Prostate gland (tissue), 2 donors: ENCODE measurements at regions not wholly inside any gene's neighbourhood (a gene's known extent, or its start where the extent isn't known, plus 50 kb on each side); places are given as distances from the start of the nearest gene placed in this dataset.

ENCODE experiments used
- DNase-seq: peaks from one replicate; pipeline ENCODE4 v3.0.0-alpha.2; 2019; ENCODE audit warnings: low spot score
- H3K27ac ChIP-seq, 2 donors: fragments of 200-600 bp; sonication (generic); 2 replicates each; pipeline ENCODE4 v1.5.1; 2017 to 2019
- H3K27me3 ChIP-seq: fragments of 200-600 bp; sonication (generic); replicated peaks from 2 replicates; pipeline ENCODE4 v1.5.1; 2019; ENCODE audit not compliant: insufficient read depth
- H3K36me3 ChIP-seq, 2 donors: fragments of 200-600 bp; sonication (generic); 1 replicate in 1 of 2; 2 replicates in 1 of 2; pipeline versions ENCODE4 v1.5.1 to v1.8.1; 2017 to 2019
- H3K4me1 ChIP-seq: fragments of 200-600 bp; sonication (generic); replicated peaks from 2 replicates; pipeline ENCODE4 v1.5.1; 2019
- H3K4me3 ChIP-seq, 2 donors: fragments of 200-600 bp; sonication (generic); 2 replicates each; pipeline ENCODE4 v1.5.1; 2017 to 2019
- H3K9me3 ChIP-seq: fragments of 200-600 bp; sonication (generic); 2 replicates; pipeline ENCODE4 v1.5.1; 2017
- CTCF ChIP-seq, 4 experiments: fragments of 200-600 bp in 2 of 4; fragments of 450-650 bp in 2 of 4; sonication (generic) in 2 of 4; IDR thresholded peaks; 1 replicate in 3 of 4; 2 replicates in 1 of 4; pipeline ENCODE4 v1.5.1; 2016 to 2019; ENCODE audit warnings: antibody characterized with exemption in 4 of 4, mild to moderate bottlenecking in 2 of 4, moderate library complexity in 2 of 4
- POLR2A ChIP-seq: fragments of 450-650 bp; IDR thresholded peaks from one replicate; pipeline ENCODE4 v1.6.1; 2016; ENCODE audit warnings: antibody characterized with exemption, mild to moderate bottlenecking
- POLR2AphosphoS5 ChIP-seq: sonication (generic); formaldehyde crosslinking; IDR thresholded peaks from one replicate; pipeline ENCODE4 v1.6.1; 2017; ENCODE audit warnings: antibody characterized with exemption
- WGBS: methylation state at CpG from one replicate; pipeline ENCODE4 v1.1.5; 2018; 5-methylcytosine and 5-hydroxymethylcytosine counted together
- intact Hi-C: fragments of 100-400 bp; cut with DNase I; formaldehyde crosslinking; loops from one replicate; pipeline ENCODE4 v1.14.2; 2022

DNA sequence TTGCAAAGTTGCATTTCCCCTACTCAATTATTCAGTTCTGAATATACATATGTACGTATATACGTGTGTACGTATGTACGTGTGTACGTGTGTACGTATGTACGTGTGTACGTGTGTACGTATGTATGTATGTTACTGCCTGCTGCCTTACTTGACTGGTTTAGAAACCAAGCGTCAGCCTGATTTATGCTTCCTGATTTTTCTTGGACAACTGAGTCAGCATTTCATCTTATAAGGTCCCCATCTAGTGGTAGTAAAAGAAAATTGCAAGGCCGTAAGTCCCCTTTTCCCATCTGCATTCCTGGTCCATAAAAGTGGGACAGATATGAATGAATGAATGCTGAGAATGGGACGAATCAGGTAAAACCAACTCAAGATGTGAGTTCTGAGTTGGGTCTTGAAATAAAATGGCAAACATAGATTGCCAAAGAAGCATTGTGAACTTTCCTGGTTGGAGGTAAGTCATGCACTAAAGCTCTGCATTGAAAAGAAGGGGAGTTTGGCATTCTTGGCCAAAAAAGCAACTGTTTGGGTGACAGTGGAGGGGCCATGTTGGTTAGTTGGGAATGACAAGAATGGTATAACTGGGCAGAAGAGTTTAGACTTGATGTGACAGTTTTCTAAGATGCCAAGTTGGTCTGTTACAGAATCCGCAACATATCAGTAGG, 76.4 kb upstream of the DNAH14 start:
- 55% methylated on average over 13 of the region's 13 CpGs for WGBS
- H3K27me3 ChIP-seq, result no peaks in the 10 kb centered on the region
- no peak for DNase-seq
- no peak overlapping the region for H3K27ac ChIP-seq
- TF ChIP-seq CTCF (IDR thresholded peaks at IDR 0.05) (peak; percentile 26 to 77 (median 60)), POLR2A (no peak), POLR2AphosphoS5 (no peak)
- H3K4me3 ChIP-seq, result no peak overlapping the region
- no peaks in the 10 kb centered on the region for H3K36me3 ChIP-seq
- no peaks in the 10 kb centered on the region for H3K4me1 ChIP-seq
- no peaks in the 10 kb centered on the region for H3K9me3 ChIP-seq
- intact Hi-C loops, result loop anchor here (2.0 kb wide), 1 partner anchor 338 kb away; no protein-coding TSS in a partner anchor

DNA sequence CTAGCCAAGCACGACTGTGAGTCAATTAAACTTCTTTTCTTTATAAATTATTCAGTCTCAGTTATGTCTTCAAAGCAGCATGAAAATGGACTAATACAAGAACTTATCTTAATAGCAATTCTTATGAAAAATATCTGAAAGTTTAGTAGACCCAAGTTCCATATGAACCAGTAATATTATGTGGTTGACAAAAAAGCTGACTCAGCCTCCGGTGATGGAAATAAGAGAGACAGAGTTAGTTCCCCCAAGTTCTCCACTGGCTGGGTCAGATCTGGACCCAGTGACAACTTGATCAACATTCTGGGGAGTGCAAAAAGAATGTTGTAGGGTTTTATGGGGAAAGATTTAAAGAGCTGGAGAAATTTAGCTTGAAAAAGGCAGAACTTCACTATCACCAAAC, 72.5 kb upstream of the DNAH14 start:
- no peaks in the 10 kb centered on the region for H3K36me3 ChIP-seq
- H3K4me1 ChIP-seq, result no peaks in the 10 kb centered on the region
- 94% methylated on average over 2 of the region's 2 CpGs for WGBS
- no peaks in the 10 kb centered on the region for H3K9me3 ChIP-seq
- TF ChIP-seq CTCF (IDR thresholded peaks at IDR 0.05) (no peak), POLR2A (no peak), POLR2AphosphoS5 (no peak)
- no peaks in the 10 kb centered on the region for H3K27me3 ChIP-seq
- H3K4me3 ChIP-seq, result no peak overlapping the region
- H3K27ac ChIP-seq, result no peak overlapping the region
- no peak for DNase-seq
- intact Hi-C loops, result no loop called here

- intact Hi-C loops, result no loop called here
- 93% methylated on average over 2 of the region's 2 CpGs for WGBS
- H3K9me3 ChIP-seq, result no peaks in the 10 kb centered on the region
Observed at GRCh38 chr1:224859651-224860050, 69.8 kb upstream of the DNAH14 start.

DNA sequence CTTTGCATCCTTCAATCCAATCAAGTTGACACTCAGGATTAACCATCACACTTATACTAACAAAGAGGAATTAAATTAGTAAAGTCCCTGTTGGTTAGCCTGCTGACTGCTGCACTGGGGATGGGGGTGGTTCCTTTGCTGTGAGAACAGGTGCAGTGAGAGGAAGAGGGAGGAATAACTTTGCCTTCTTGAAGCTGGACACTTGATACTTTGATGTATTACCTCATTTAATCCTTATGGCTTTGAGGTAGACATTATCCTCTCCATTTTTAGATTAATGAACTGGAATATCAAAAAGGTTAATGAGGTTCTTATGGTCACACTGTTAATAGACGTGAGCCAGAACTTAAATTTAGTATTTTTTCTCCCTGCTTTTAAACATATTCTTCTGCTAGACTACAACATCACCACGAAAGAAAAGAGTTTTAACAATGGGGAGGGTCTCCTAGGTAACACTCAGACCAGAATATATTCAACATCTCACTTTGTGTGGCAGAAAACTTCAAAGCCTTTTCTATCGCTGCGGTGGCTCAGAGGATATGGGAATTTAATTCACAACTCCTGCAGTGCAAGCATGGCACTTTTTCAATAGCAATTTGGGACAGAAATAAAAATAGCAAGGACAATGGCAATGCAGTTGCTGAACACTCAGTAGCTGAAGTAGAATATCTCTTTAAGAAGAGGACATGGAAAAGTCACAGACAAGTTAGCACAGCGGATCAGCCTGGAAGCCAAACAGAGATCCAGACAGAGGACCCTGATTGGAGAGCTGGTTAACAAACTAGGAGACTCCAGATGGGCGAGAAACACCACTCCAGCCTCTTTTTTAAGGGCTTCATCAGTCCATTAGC, 68.8 kb upstream of the DNAH14 start:
- TF ChIP-seq POLR2AphosphoS5 (no peak), POLR2A (no peak), CTCF (IDR thresholded peaks at IDR 0.05) (no peak)
- WGBS, result 30% methylated on average over 6 of the region's 6 CpGs
- H3K4me3 ChIP-seq, result no peak overlapping the region

More at GRCh38 chr1:224859651-224860050, 69.8 kb upstream of the DNAH14 start:
- TF ChIP-seq POLR2A, result no peak
- no peak for TF ChIP-seq CTCF (IDR thresholded peaks at IDR 0.05)
- TF ChIP-seq POLR2AphosphoS5, result no peak
- no peaks in the 10 kb centered on the region for H3K4me1 ChIP-seq
- H3K27ac ChIP-seq, result no peak overlapping the region
- H3K36me3 ChIP-seq, result no peaks in the 10 kb centered on the region
- no peaks in the 10 kb centered on the region for H3K27me3 ChIP-seq
- no peak overlapping the region for H3K4me3 ChIP-seq
- DNase-seq, result no peak

DNA sequence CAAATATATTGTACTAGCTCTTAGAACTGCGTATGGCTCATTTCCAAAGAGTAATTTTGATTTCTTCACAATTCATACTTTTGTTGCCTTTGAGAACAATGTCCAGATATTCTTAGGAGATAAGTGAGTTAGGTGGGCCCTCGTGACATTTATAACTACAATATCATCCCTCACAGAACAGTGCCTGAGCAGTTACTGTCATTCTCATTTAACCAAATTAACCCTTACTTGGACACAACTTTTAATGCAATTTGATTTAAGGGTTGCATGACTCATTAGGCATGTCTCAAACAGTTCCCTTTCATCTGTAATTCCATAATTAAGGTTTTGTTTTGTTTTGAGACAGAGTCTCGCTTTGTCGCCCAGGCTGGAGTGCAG, 68.1 kb upstream of the DNAH14 start:
- 49% methylated on average over 4 of the region's 4 CpGs for WGBS
- Histone ChIP-seq H3K4me1 (no peaks in the 10 kb centered on the region), H3K27ac (no peak overlapping the region), H3K27me3 (no peaks in the 10 kb centered on the region), H3K4me3 (no peak overlapping the region), H3K36me3 (no peaks in the 10 kb centered on the region), H3K9me3 (no peaks in the 10 kb centered on the region)
- DNase-seq, result no peak
- intact Hi-C loops, result no loop called here
- TF ChIP-seq CTCF (IDR thresholded peaks at IDR 0.05) (no peak), POLR2AphosphoS5 (no peak), POLR2A (no peak)

More for the DNA sequence above, 68.8 kb upstream of the DNAH14 start:
- no peak for DNase-seq
- H3K9me3 ChIP-seq, result no peaks in the 10 kb centered on the region
- H3K36me3 ChIP-seq, result no peaks in the 10 kb centered on the region
- no peaks in the 10 kb centered on the region for H3K27me3 ChIP-seq
- H3K4me1 ChIP-seq, result no peaks in the 10 kb centered on the region
- intact Hi-C loops, result no loop called here
- no peak overlapping the region for H3K27ac ChIP-seq
